ENCODE measurements at regions not wholly inside any gene's neighbourhood (a gene's known extent, or its start where the extent isn't known, plus 50 kb on each side); places are given as distances from the start of the nearest gene placed in this dataset.

GRCh38 chr6:11855743-11856142 lies 77.1 kb upstream of the ADTRP start:
- no peak for TF ChIP-seq POLR2AphosphoS5 (IDR thresholded peaks at IDR 0.05)
- TF ChIP-seq CTCF (IDR thresholded peaks at IDR 0.05 in 8 of 11, conservative IDR thresholded peaks at IDR 0.05 in 3 of 11): no peak

Data from spleen (tissue), 7 donors.